ENCODE measurements at regions not wholly inside any gene's neighbourhood (a gene's known extent, or its start where the extent isn't known, plus 50 kb on each side); places are given as distances from the start of the nearest gene placed in this dataset.

DNA sequence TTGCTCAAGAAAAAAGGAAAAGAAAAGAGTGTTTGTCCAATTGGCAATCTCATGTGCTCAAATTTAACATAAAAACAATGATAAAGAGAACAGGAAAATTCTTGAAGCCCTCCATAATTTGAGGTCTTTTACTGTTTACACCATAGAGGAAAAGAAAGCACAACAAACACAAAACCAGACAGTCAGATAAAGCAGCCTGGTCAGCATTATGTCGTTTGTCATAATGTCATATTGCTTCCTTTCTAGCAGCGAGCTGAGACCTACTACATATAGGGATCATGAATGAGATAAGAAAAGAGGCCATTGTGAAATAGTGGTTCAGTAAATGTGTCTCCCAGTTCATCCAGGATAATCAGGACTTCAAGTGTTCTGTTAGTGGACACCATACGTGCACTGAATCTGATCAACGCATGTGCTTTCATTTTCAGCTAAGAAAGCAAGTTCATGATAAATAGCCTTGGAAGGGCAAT is 64.7 kb upstream of the SELENOP start:
- no peak for TF ChIP-seq ZFX (IDR thresholded peaks at IDR 0.05; ENCODE audit: borderline replicate concordance)
- TF ChIP-seq, protein P1, sequence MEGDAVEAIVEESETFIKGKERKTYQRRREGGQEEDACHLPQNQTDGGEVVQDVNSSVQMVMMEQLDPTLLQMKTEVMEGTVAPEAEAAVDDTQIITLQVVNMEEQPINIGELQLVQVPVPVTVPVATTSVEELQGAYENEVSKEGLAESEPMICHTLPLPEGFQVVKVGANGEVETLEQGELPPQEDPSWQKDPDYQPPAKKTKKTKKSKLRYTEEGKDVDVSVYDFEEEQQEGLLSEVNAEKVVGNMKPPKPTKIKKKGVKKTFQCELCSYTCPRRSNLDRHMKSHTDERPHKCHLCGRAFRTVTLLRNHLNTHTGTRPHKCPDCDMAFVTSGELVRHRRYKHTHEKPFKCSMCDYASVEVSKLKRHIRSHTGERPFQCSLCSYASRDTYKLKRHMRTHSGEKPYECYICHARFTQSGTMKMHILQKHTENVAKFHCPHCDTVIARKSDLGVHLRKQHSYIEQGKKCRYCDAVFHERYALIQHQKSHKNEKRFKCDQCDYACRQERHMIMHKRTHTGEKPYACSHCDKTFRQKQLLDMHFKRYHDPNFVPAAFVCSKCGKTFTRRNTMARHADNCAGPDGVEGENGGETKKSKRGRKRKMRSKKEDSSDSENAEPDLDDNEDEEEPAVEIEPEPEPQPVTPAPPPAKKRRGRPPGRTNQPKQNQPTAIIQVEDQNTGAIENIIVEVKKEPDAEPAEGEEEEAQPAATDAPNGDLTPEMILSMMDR (IDR thresholded peaks at IDR 0.05) = no peak

Data from 22Rv1 (cell line).